SK-N-SH (cell line): ENCODE measurements at regions not wholly inside any gene's neighbourhood (a gene's known extent, or its start where the extent isn't known, plus 50 kb on each side); places are given as distances from the start of the nearest gene placed in this dataset.

Experiments
- CTCF ChIA-PET: fragments of 300-600, 350-600 bp; formaldehyde crosslinking; extraction: SDS; loops from one replicate; lab custom pipeline; 2021; lab: Yijun Ruan, JAX
- POLR2A ChIA-PET: fragments of 350-600 bp; sonication (Branson Sonifier 250); formaldehyde crosslinking; extraction: SDS; loops from one replicate; lab custom pipeline; 2020; ENCODE audit warnings: antibody characterized with exemption, inconsistent platforms; lab: Yijun Ruan, JAX
- DNase-seq: peaks from one replicate; pipeline ENCODE4 v3.0.0; 2012
- H2AFZ ChIP-seq: fragments of 200-600 bp; sonication (generic); 2 replicates; pipeline ENCODE4 v1.8.1; 2016; ENCODE audit warnings: antibody characterized with exemption, mild to moderate bottlenecking, low read depth
- H3F3A ChIP-seq: fragments of 200-600 bp; sonication (generic); replicated peaks from 2 replicates; pipeline ENCODE3; 2016; ENCODE audit warnings: antibody characterized with exemption, mild to moderate bottlenecking; ENCODE audit not compliant: insufficient read depth
- H3K27ac ChIP-seq, 2 experiments: fragments of 200-500 bp in 1 of 2; fragments of 200-600 bp in 1 of 2; sonication (Bioruptor generic) in 1 of 2; sonication (generic), shearing (Covaris generic) in 1 of 2; 2 replicates each; pipeline versions ENCODE4 v1.5.1 to v1.6.1; 2014 to 2016; ENCODE audit warnings: low read depth in 2 of 2, inconsistent platforms in 1 of 2, low read length in 1 of 2, mild to moderate bottlenecking in 1 of 2, mixed read lengths in 1 of 2
- H3K27me3 ChIP-seq: fragments of 200-600 bp; sonication (generic), shearing (Covaris generic); 2 replicates; pipeline ENCODE4 v1.6.1; 2016; ENCODE audit warnings: mixed run types; ENCODE audit not compliant: insufficient read depth
- H3K36me3 ChIP-seq, 2 experiments: fragments of 200-500 bp in 1 of 2; fragments of 200-600 bp in 1 of 2; sonication (Bioruptor generic) in 1 of 2; sonication (generic) in 1 of 2; replicated peaks in 1 of 2; 2 replicates each; pipeline versions ENCODE3 to v1.5.1; 2014 to 2016; ENCODE audit warnings: low read length in 1 of 2, mild to moderate bottlenecking in 1 of 2; ENCODE audit not compliant: insufficient read depth in 2 of 2, control insufficient read depth in 1 of 2
- H3K4me1 ChIP-seq, 2 experiments: fragments of 200-500 bp in 1 of 2; fragments of 200-600 bp in 1 of 2; sonication (Bioruptor generic) in 1 of 2; sonication (generic), shearing (Covaris generic) in 1 of 2; 2 replicates each; pipeline versions ENCODE4 v1.5.1 to v1.6.1; 2014 to 2016; ENCODE audit warnings: low read depth in 1 of 2, low read length in 1 of 2, mixed run types in 1 of 2; ENCODE audit not compliant: insufficient read depth in 2 of 2, control insufficient read depth in 1 of 2
- H3K4me2 ChIP-seq: fragments of 200-600 bp; sonication (generic), shearing (Covaris generic); 2 replicates; pipeline ENCODE4 v1.6.1; 2017; ENCODE audit warnings: mixed run types
- H3K4me3 ChIP-seq, 2 experiments: fragments of 200-500 bp in 1 of 2; fragments of 200-600 bp in 1 of 2; sonication (Bioruptor generic) in 1 of 2; sonication (generic), shearing (Covaris generic) in 1 of 2; 2 replicates each; pipeline versions ENCODE4 v1.5.1 to v1.8.1; 2014 to 2016; ENCODE audit warnings: low read depth in 2 of 2, inconsistent platforms in 1 of 2, low read length in 1 of 2, mild to moderate bottlenecking in 1 of 2, mixed read lengths in 1 of 2, moderate library complexity in 1 of 2
- H3K79me2 ChIP-seq: fragments of 200-600 bp; sonication (generic); 2 replicates; pipeline ENCODE4 v1.8.1; 2017; ENCODE audit warnings: mild to moderate bottlenecking; ENCODE audit not compliant: insufficient read depth
- H3K9ac ChIP-seq: fragments of 200-600 bp; sonication (generic); 2 replicates; pipeline ENCODE4 v1.6.1; 2017; ENCODE audit warnings: mixed run types
- H3K9me2 ChIP-seq: fragments of 200-600 bp; sonication (generic); 2 replicates; pipeline ENCODE4 v1.6.1; 2017; ENCODE audit warnings: mixed run types
- H3K9me3 ChIP-seq: fragments of 200-600 bp; sonication (generic); 2 replicates; pipeline ENCODE4 v1.6.1; 2017; ENCODE audit warnings: mixed run types, mild to moderate bottlenecking, moderate library complexity
- H4K20me1 ChIP-seq: fragments of 200-600 bp; sonication (generic); 2 replicates; pipeline ENCODE4 v1.6.1; 2017; ENCODE audit warnings: mild to moderate bottlenecking, mixed run types; ENCODE audit not compliant: insufficient read depth
- EZH2phosphoT487 ChIP-seq: fragments of 200-600 bp; sonication (generic); IDR thresholded peaks from 2 replicates; pipeline ENCODE4 v1.6.1; 2017; ENCODE audit warnings: low read depth, mixed run types, mild to moderate bottlenecking, antibody characterized with exemption, moderate library complexity, borderline replicate concordance
- FOXJ3 ChIP-seq: sonication (generic); formaldehyde crosslinking; IDR thresholded peaks from 2 replicates; pipeline ENCODE4 v1.5.1; 2020; ENCODE audit warnings: mild to moderate bottlenecking, missing genetic modification reagents
- FOXM1 ChIP-seq: IDR thresholded peaks from 2 replicates; pipeline ENCODE4 v1.4.0; 2012; ENCODE audit warnings: low read depth, mild to moderate bottlenecking
- GABPA ChIP-seq: IDR thresholded peaks from 2 replicates; pipeline ENCODE4 v1.4.0; 2012; ENCODE audit warnings: low read depth, mild to moderate bottlenecking
- MEF2A ChIP-seq: IDR thresholded peaks from 2 replicates; pipeline ENCODE4 v1.4.0; 2012; ENCODE audit warnings: low read depth, borderline replicate concordance
- POLR2AphosphoS5 ChIP-seq: IDR thresholded peaks from 2 replicates; pipeline ENCODE4 v1.6.1; 2012; ENCODE audit warnings: low read depth, low read length
- RCOR1 ChIP-seq: fragments of 150-350 bp; IDR thresholded peaks from 2 replicates; pipeline ENCODE4 v1.6.1; 2017; ENCODE audit warnings: antibody characterized with exemption, low read length
- RXRA ChIP-seq: IDR thresholded peaks from 2 replicates; pipeline ENCODE4 v1.4.0; 2012; ENCODE audit warnings: low read depth, mild to moderate bottlenecking, borderline replicate concordance
- SIN3A ChIP-seq: IDR thresholded peaks from 2 replicates; pipeline ENCODE4 v1.6.1; 2012; ENCODE audit warnings: low read depth, mild to moderate bottlenecking, low read length, moderate library complexity, borderline replicate concordance
- TAF1 ChIP-seq: IDR thresholded peaks from 2 replicates; pipeline ENCODE4 v1.6.1; 2012; ENCODE audit warnings: low read depth, mild to moderate bottlenecking, low read length, moderate library complexity, borderline replicate concordance
- TCF12 ChIP-seq: IDR thresholded peaks from 2 replicates; pipeline ENCODE4 v1.4.0; 2012
- TEAD4 ChIP-seq: IDR thresholded peaks from 2 replicates; pipeline ENCODE4 v1.4.0; 2012; ENCODE audit warnings: mild to moderate bottlenecking, borderline replicate concordance; ENCODE audit not compliant: insufficient read depth
- USF2 ChIP-seq: fragments of 150-350 bp; IDR thresholded peaks from 2 replicates; pipeline ENCODE4 v1.6.1; 2017; ENCODE audit warnings: antibody characterized with exemption, low read length, low read depth, borderline replicate concordance
- WGBS: methylation state at CpG from one replicate; pipeline ENCODE4 v1.1.6; 2017; ENCODE audit warnings: low lambda C conversion rate; 5-methylcytosine and 5-hydroxymethylcytosine counted together
- TF ChIP-seq, protein P1 (sequence below): IDR thresholded peaks from 2 replicates; pipeline ENCODE4 v1.4.0; 2012; ENCODE audit warnings: low read depth
- TF ChIP-seq, protein P2 (sequence below): IDR thresholded peaks from 2 replicates; pipeline ENCODE4; 2012
- TF ChIP-seq, protein P3 (sequence below): IDR thresholded peaks from 2 replicates; pipeline ENCODE4 v1.6.1; 2012; ENCODE audit warnings: mild to moderate bottlenecking, low read depth, low read length, moderate library complexity
- TF ChIP-seq, protein P4 (sequence below): IDR thresholded peaks from 2 replicates; pipeline ENCODE4 v1.4.0; 2012; ENCODE audit warnings: low read depth, borderline replicate concordance

DNA sequence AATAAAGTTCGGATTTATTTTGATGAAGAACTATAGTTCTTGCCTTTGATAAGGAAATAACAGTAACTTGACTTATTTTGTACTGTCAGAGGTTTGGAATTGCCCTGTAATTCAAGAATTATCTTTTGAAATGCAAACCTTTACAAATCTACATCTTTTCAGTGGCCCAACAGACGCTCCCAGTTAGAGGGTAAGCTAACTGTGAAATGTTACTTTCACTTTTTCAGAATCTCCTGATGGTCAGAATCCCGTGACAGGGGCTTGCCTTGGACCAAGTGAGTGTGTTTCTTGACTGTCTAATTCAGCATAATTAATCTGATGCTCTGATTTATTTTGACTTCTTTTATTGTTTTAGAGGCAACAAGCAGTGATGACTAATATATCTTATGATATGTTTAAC is 262.5 kb downstream of the PLOD2 start:
- 9% methylated on average over 3 of the region's 3 CpGs for WGBS
- no peaks in the 10 kb centered on the region for H3K36me3 ChIP-seq
- CTCF ChIA-PET, result no interaction called here
- TF ChIP-seq RXRA, result no peak
- TF ChIP-seq, all 33 proteins: peak for 0
- no peaks in the 10 kb centered on the region for H3K9me2 ChIP-seq
- H4K20me1 ChIP-seq, result no peaks in the 10 kb centered on the region
- H3K79me2 ChIP-seq, result no peaks in the 10 kb centered on the region
- peak overlapping the region; percentile 31 to 38 for H3K4me3 ChIP-seq
- H3K27me3 ChIP-seq, result peaks cover 4% of the 10 kb centered on the region; the same call in 1 of the 2 replicates
- peaks cover 0 to 4% of the 10 kb centered on the region in 2 experiments; a peak in 1 of 4 replicates for H3K4me1 ChIP-seq
- H3K9me3 ChIP-seq, result no peaks in the 10 kb centered on the region
- no peak overlapping the region for H3K9ac ChIP-seq
- no peak overlapping the region; the same call in 1 of the 2 replicates for H2AFZ ChIP-seq
- no peaks in the 10 kb centered on the region for H3F3A ChIP-seq
- H3K4me2 ChIP-seq, result peak overlapping the region; percentile 40
- POLR2A ChIA-PET, result no interaction called here
- no peak overlapping the region for H3K27ac ChIP-seq
- no peak for DNase-seq

- TF ChIP-seq MEF2A (no peak), SIN3A (no peak), FOXJ3 (no peak), TAF1 (no peak), FOXM1 (no peak), GABPA (no peak), TCF12 (no peak), RXRA (no peak), EZH2phosphoT487 (no peak), RCOR1 (no peak), USF2 (no peak), TEAD4 (no peak), POLR2AphosphoS5 (no peak)
- TF ChIP-seq, protein P1, sequence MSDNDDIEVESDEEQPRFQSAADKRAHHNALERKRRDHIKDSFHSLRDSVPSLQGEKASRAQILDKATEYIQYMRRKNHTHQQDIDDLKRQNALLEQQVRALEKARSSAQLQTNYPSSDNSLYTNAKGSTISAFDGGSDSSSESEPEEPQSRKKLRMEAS, result no peak
- TF ChIP-seq, protein P2, sequence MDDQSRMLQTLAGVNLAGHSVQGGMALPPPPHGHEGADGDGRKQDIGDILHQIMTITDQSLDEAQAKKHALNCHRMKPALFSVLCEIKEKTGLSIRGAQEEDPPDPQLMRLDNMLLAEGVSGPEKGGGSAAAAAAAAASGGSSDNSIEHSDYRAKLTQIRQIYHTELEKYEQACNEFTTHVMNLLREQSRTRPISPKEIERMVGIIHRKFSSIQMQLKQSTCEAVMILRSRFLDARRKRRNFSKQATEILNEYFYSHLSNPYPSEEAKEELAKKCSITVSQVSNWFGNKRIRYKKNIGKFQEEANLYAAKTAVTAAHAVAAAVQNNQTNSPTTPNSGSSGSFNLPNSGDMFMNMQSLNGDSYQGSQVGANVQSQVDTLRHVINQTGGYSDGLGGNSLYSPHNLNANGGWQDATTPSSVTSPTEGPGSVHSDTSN, result no peak
- TF ChIP-seq, protein P3, sequence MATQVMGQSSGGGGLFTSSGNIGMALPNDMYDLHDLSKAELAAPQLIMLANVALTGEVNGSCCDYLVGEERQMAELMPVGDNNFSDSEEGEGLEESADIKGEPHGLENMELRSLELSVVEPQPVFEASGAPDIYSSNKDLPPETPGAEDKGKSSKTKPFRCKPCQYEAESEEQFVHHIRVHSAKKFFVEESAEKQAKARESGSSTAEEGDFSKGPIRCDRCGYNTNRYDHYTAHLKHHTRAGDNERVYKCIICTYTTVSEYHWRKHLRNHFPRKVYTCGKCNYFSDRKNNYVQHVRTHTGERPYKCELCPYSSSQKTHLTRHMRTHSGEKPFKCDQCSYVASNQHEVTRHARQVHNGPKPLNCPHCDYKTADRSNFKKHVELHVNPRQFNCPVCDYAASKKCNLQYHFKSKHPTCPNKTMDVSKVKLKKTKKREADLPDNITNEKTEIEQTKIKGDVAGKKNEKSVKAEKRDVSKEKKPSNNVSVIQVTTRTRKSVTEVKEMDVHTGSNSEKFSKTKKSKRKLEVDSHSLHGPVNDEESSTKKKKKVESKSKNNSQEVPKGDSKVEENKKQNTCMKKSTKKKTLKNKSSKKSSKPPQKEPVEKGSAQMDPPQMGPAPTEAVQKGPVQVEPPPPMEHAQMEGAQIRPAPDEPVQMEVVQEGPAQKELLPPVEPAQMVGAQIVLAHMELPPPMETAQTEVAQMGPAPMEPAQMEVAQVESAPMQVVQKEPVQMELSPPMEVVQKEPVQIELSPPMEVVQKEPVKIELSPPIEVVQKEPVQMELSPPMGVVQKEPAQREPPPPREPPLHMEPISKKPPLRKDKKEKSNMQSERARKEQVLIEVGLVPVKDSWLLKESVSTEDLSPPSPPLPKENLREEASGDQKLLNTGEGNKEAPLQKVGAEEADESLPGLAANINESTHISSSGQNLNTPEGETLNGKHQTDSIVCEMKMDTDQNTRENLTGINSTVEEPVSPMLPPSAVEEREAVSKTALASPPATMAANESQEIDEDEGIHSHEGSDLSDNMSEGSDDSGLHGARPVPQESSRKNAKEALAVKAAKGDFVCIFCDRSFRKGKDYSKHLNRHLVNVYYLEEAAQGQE, result no peak
- TF ChIP-seq, protein P4, sequence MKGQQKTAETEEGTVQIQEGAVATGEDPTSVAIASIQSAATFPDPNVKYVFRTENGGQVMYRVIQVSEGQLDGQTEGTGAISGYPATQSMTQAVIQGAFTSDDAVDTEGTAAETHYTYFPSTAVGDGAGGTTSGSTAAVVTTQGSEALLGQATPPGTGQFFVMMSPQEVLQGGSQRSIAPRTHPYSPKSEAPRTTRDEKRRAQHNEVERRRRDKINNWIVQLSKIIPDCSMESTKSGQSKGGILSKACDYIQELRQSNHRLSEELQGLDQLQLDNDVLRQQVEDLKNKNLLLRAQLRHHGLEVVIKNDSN, result no peak
- Histone ChIP-seq H3K27ac (no peak overlapping the region), H3K4me2 (no peak overlapping the region), H3K27me3 (peaks cover under 1% of the 10 kb centered on the region; the same call in 1 of the 2 replicates), H3K4me3 (no peak overlapping the region), H4K20me1 (no peaks in the 10 kb centered on the region), H3K79me2 (no peaks in the 10 kb centered on the region), H3F3A (no peaks in the 10 kb centered on the region), H3K9me2 (no peaks in the 10 kb centered on the region), H3K4me1 (peaks cover 0 to 4% of the 10 kb centered on the region in 2 experiments; a peak in 1 of 4 replicates), H3K9me3 (no peaks in the 10 kb centered on the region), H3K9ac (no peak overlapping the region), H2AFZ (no peak overlapping the region), H3K36me3 (no peaks in the 10 kb centered on the region)
- POLR2A ChIA-PET, result no interaction called here
- 9% methylated on average over 4 of the region's 4 CpGs for WGBS
- CTCF ChIA-PET, result no interaction called here
- DNase-seq, result no peak
Observed at GRCh38 chr3:145899241-145899640, 261.7 kb downstream of the PLOD2 start.
